Adrenal gland (tissue), 5 donors: ENCODE measurements at regions not wholly inside any gene's neighbourhood (a gene's known extent, or its start where the extent isn't known, plus 50 kb on each side); places are given as distances from the start of the nearest gene placed in this dataset.

Experiments
- POLR2A ChIP-seq, 2 donors: fragments of 450-650 bp; IDR thresholded peaks; one replicate each; pipeline ENCODE4 v1.6.1; 2017; ENCODE audit warnings: antibody characterized with exemption in 2 of 2, mild to moderate bottlenecking in 2 of 2, moderate library complexity in 1 of 2
- TF ChIP-seq, protein P1 (sequence below), 6 experiments: fragments of 450-650 bp in 4 of 6; fragments of 200-600 bp in 2 of 6; sonication (generic) in 1 of 6; IDR thresholded peaks; 1 replicate in 5 of 6; 2 replicates in 1 of 6; pipeline versions ENCODE4 v1.5.1 to v1.8.0; 2016 to 2021; ENCODE audit warnings: antibody characterized with exemption in 6 of 6, mild to moderate bottlenecking in 2 of 6, moderate library complexity in 1 of 6
- donor health status: DM: no; HTN: no; CAD: no.

DNA sequence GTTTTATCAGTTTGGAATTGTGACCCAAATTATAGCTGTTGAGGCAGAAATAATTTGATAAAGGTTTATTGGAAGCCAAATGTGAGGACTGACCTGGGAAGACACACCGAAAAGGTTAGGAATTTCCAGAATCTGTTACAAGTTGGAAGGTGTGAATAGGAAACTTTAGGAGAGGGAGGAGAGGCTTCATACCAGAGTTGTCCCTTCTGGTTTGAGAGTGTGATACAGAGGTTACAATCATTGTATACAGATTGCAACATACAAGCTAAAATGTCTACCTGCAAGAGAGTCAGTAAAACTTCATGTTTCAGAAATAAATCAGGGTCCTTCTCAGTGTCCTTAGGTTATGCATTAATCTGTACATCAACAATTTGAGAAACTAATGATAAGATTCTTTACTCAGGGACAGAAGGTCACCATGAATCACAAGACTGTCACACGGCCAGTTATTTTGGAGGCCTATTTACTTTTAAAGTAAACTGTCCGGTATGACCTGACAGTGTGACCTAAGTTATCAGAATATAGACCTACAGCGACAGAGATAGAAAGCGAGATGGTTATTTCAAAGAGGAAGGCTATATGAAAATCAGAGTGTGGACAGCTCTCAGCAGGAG, 204.9 kb upstream of the CTNND2 start:
- TF ChIP-seq POLR2A (IDR thresholded peaks at IDR 0.05): no peak
- TF ChIP-seq, protein P1, sequence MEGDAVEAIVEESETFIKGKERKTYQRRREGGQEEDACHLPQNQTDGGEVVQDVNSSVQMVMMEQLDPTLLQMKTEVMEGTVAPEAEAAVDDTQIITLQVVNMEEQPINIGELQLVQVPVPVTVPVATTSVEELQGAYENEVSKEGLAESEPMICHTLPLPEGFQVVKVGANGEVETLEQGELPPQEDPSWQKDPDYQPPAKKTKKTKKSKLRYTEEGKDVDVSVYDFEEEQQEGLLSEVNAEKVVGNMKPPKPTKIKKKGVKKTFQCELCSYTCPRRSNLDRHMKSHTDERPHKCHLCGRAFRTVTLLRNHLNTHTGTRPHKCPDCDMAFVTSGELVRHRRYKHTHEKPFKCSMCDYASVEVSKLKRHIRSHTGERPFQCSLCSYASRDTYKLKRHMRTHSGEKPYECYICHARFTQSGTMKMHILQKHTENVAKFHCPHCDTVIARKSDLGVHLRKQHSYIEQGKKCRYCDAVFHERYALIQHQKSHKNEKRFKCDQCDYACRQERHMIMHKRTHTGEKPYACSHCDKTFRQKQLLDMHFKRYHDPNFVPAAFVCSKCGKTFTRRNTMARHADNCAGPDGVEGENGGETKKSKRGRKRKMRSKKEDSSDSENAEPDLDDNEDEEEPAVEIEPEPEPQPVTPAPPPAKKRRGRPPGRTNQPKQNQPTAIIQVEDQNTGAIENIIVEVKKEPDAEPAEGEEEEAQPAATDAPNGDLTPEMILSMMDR (IDR thresholded peaks at IDR 0.05): no peak
